Right atrium auricular region (tissue), 2 donors: ENCODE measurements at regions not wholly inside any gene's neighbourhood (a gene's known extent, or its start where the extent isn't known, plus 50 kb on each side); places are given as distances from the start of the nearest gene placed in this dataset.
A peak's percentile ranks its signal among the peaks of the same experiment; 100 is the strongest.

Experiments
- DNase-seq: peaks from one replicate; pipeline ENCODE4 v3.0.0-alpha.2; 2019; ENCODE audit warnings: low spot score
- H3K27ac ChIP-seq, 2 donors: fragments of 200-600 bp; sonication (generic); 1 replicate in 1 of 2; 2 replicates in 1 of 2; pipeline ENCODE4 v1.5.1; 2016 to 2019
- H3K27me3 ChIP-seq, 2 donors: fragments of 200-600 bp; sonication (generic); one replicate each; pipeline versions ENCODE4 v1.5.1 to v1.6.0; 2017 to 2019
- H3K36me3 ChIP-seq: fragments of 200-600 bp; sonication (generic); one replicate; pipeline ENCODE4 v1.5.1; 2016
- H3K4me1 ChIP-seq, 2 donors: fragments of 200-600 bp; sonication (generic); one replicate each; pipeline versions ENCODE4 v1.5.1 to v1.6.0; 2017 to 2019
- H3K4me3 ChIP-seq, 2 donors: fragments of 200-600 bp; sonication (generic); 1 replicate in 1 of 2; 2 replicates in 1 of 2; pipeline ENCODE4 v1.5.1; 2017 to 2019; ENCODE audit warnings: mild to moderate bottlenecking in 1 of 2, moderate library complexity in 1 of 2
- H3K9me3 ChIP-seq, 2 donors: fragments of 200-600 bp; sonication (generic); one replicate each; pipeline ENCODE4 v1.5.1; 2019
- TF ChIP-seq, protein P1 (sequence below), 2 donors: fragments of 200-600 bp; sonication (generic); IDR thresholded peaks; one replicate each; pipeline ENCODE4 v1.5.1; 2019; ENCODE audit warnings: antibody characterized with exemption in 2 of 2

DNA sequence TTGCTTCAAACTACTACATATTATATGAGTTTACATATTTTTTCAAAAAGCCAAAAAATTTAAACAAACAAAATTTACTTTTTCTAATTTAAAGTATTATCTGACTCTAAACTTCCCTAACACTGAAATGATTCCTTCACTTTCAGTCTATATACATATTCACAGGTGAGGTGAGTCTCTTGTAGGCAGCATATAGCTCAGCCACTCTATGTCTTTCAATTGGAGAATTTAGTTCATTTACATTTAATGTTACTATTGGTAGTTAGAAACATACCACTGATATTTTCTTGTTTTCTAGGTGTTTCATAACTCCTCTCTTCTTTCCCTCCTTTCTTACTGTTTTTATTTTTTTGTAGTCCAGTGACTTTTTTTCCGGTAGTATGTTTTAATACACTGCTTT is 387.1 kb downstream of the MRPL39 start:
- DNase-seq = no peak
- TF ChIP-seq, protein P1, sequence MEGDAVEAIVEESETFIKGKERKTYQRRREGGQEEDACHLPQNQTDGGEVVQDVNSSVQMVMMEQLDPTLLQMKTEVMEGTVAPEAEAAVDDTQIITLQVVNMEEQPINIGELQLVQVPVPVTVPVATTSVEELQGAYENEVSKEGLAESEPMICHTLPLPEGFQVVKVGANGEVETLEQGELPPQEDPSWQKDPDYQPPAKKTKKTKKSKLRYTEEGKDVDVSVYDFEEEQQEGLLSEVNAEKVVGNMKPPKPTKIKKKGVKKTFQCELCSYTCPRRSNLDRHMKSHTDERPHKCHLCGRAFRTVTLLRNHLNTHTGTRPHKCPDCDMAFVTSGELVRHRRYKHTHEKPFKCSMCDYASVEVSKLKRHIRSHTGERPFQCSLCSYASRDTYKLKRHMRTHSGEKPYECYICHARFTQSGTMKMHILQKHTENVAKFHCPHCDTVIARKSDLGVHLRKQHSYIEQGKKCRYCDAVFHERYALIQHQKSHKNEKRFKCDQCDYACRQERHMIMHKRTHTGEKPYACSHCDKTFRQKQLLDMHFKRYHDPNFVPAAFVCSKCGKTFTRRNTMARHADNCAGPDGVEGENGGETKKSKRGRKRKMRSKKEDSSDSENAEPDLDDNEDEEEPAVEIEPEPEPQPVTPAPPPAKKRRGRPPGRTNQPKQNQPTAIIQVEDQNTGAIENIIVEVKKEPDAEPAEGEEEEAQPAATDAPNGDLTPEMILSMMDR (IDR thresholded peaks at IDR 0.05) = no peak

DNA sequence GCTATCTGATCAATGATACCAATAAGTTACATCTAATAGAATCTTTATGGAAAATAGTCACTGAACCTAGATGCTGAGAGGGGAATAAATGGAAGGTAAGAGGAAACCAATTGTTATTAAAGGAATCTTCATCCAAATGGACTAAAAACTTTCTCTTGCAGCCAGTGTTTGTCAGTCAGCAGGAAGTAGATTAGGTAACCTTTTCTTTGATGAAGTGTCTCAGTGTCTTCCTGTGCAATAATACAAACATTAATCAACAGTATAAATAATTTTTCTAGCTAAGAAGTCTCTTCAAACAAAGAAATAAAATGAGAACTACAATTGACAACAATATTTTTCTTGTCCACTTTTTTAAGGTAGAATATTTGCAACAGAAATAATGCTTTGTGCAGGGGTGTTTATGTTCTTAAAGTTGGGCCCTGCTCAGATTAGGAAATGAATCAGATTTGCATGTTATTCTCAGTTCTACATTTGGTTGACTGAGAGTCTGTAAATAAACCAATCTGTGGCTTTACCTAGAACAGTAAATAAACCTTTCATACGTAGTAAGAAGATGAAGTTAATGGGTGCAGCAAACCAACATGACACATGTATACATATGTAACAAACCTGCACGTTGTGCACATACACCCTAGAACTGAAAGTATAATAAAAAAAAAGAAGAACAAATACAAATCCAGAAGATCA is 391.4 kb downstream of the MRPL39 start:
- no peak for DNase-seq
- Histone ChIP-seq H3K27me3 (no peaks in the 10 kb centered on the region), H3K4me1 (no peaks in the 10 kb centered on the region), H3K27ac (no peak overlapping the region), H3K36me3 (no peaks in the 10 kb centered on the region), H3K9me3 (peaks cover 0 to 13% of the 10 kb centered on the region in 2 donors), H3K4me3 (no peak overlapping the region)
- TF ChIP-seq, protein P1 (IDR thresholded peaks at IDR 0.05) = no peak

More for the DNA sequence above, 387.1 kb downstream of the MRPL39 start:
- Histone ChIP-seq H3K4me1 (no peaks in the 10 kb centered on the region), H3K27me3 (no peaks in the 10 kb centered on the region), H3K4me3 (no peak overlapping the region), H3K27ac (no peak overlapping the region), H3K9me3 (peaks cover 0 to 27% of the 10 kb centered on the region in 2 donors), H3K36me3 (no peaks in the 10 kb centered on the region)

DNA sequence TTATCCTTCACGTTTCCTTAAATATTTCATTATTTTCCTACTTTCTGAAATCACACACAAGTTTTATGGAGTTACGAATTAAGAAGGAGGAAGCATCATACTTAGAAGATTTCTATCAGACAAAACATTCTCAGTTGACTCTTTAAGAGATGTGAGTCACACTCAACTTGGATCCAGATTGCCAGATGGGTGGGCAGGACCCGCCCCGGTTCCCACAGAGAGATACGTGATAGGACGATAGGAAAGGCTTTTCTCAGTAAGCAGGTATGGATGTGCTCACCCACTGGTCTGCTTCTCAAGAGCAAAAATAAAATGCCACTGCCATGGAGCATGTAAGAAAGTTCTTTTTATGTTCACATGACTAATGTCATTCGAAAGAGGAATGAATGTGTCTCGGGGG is 392.6 kb downstream of the MRPL39 start:
- Histone ChIP-seq H3K4me1 (no peaks in the 10 kb centered on the region), H3K27me3 (no peaks in the 10 kb centered on the region), H3K27ac (no peak overlapping the region), H3K9me3 (peaks cover 0 to 2% of the 10 kb centered on the region in 2 donors), H3K36me3 (no peaks in the 10 kb centered on the region), H3K4me3 (no peak overlapping the region)
- no peak for DNase-seq
- TF ChIP-seq, protein P1 (IDR thresholded peaks at IDR 0.05) = no peak

DNA sequence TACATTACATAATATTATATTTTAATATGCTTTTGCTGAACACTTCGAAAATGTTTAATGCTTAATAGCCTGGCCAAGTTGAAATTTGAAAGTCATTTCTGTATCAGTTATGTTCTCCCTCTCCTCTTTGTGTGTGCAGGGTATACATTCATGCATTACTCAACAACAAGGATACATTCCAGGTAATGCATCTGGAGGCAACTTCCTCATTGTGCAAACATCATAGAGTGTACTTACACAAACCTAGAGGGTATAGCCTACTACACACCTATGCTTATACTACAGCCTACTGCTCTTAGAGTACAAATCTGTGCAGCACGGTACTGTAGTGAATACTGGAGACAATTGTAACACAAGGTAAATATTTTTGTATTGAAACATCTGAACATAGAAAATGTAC is 407.3 kb downstream of the MRPL39 start:
- H3K4me3 ChIP-seq = no peak overlapping the region
- no peak overlapping the region for H3K27ac ChIP-seq
- TF ChIP-seq, protein P1 (IDR thresholded peaks at IDR 0.05) = no peak
- H3K36me3 ChIP-seq = no peaks in the 10 kb centered on the region
- DNase-seq = no peak
- peaks cover 0 to 9% of the 10 kb centered on the region in 2 donors for H3K9me3 ChIP-seq
- H3K4me1 ChIP-seq = no peaks in the 10 kb centered on the region
- no peaks in the 10 kb centered on the region for H3K27me3 ChIP-seq

DNA sequence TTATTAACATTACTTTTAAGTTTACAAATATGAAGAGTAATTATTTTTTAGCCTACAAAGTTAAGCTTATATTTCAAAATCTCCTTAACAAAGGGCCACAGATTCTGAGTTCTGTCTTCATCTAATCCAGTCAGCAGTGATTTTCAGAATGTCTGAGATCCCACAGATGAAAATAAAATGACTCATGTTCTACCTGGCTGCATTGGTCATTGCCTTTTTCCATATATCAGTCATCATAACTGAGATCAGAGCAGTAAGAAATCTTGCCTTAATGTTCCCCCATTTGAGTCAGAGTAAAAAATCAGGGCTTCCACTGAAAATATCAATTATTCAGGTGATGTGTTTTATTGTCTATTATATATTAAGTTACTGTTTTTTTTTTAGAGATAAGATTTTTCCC is 416.1 kb downstream of the MRPL39 start:
- DNase-seq = no peak
- Histone ChIP-seq H3K9me3 (no peaks in the 10 kb centered on the region), H3K27ac (no peak overlapping the region), H3K36me3 (no peaks in the 10 kb centered on the region), H3K27me3 (no peaks in the 10 kb centered on the region), H3K4me3 (no peak overlapping the region), H3K4me1 (no peaks in the 10 kb centered on the region)
- TF ChIP-seq, protein P1 (IDR thresholded peaks at IDR 0.05) = no peak

DNA sequence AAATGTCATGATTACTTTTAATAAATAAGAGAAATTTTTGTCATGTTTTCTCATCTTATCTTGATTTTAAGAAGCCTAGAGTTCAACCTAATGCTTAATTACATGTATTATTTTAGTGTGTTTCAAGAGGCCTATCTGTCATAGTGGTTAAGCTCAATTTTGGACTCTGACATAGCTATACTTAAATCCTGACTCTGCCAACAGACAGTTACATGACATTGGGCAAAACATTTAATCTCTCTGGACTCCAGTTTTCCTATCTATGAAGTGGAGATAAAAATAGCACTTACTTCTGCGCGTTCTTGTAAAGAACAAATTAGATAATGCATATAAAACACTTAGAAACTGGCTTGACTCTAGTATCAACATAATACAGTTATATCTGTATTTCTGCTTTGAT is 417.8 kb downstream of the MRPL39 start:
- DNase-seq = no peak
- H3K36me3 ChIP-seq = no peaks in the 10 kb centered on the region
- TF ChIP-seq, protein P1 (IDR thresholded peaks at IDR 0.05) = no peak
- H3K4me3 ChIP-seq = no peak overlapping the region
- no peaks in the 10 kb centered on the region for H3K4me1 ChIP-seq
- H3K9me3 ChIP-seq = no peaks in the 10 kb centered on the region
- peak overlapping the region in 1 of 2 donors; percentile 42 for H3K27ac ChIP-seq
- H3K27me3 ChIP-seq = no peaks in the 10 kb centered on the region
